GM19372 (cell line): ENCODE measurements at regions not wholly inside any gene's neighbourhood (a gene's known extent, or its start where the extent isn't known, plus 50 kb on each side); places are given as distances from the start of the nearest gene placed in this dataset.
A peak's percentile ranks its signal among the peaks of the same experiment; 100 is the strongest.

Source experiments
- ATAC-seq: cut with Tn5 transposase; IDR thresholded peaks from one replicate; pipeline ENCODE4 v1.9.1; 2021; ENCODE audit warnings: mild to moderate bottlenecking, low read depth, moderate library complexity; ENCODE audit not compliant: unreplicated experiment

DNA sequence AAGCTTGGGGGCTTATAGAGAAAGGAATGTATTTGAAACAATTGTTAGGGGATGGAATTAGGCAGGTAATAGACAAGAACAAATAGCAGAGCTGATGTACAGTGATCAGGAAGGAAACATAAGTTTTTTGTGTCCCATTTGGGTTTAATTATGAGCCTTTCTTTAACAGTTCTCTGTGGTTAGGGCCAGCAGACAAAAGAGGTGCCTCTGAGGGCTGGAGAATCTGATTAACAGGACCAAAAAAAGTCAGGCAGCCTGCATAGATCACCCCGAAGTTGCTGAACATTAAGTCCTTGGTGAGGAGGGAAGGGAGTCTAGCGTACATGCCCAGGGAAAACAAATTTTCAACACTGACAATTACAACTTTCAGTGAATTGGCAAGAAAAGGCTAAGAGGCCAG is 88.6 kb upstream of the SPRED1 start:
- ATAC-seq, result no peak

- ATAC-seq, result no peak
Measured at GRCh38 chr15:38164507-38164906, 88.1 kb upstream of the SPRED1 start.

DNA sequence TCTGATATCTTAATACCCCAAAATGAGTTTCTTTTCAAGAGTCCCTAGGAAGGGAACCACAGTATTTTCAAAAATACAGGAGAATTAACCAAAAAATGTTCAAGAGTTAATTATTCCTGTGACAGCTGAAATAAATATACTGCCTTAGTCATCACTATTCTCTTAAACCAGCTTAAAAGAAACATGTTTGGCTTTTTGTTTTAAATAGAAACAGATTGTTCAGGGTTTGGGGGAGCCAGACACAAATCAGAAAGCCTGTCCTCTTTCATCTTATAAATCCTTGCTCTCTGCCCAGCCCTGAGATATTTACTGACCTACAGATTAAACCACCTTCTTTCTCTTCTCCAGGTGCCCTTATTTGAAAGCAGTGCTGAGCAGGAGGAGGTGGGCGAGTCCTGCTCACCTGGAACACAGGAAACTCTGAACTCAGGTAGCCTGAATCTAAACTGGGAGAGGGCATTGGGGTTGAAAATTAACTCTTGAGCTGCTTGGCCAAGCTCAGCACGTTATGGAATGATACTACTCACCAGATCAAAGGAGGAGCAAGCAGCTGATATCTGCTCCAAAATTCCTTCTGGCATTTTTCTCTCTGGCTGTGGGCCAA is 84.1 kb upstream of the SPRED1 start:
- ATAC-seq, result no peak

DNA sequence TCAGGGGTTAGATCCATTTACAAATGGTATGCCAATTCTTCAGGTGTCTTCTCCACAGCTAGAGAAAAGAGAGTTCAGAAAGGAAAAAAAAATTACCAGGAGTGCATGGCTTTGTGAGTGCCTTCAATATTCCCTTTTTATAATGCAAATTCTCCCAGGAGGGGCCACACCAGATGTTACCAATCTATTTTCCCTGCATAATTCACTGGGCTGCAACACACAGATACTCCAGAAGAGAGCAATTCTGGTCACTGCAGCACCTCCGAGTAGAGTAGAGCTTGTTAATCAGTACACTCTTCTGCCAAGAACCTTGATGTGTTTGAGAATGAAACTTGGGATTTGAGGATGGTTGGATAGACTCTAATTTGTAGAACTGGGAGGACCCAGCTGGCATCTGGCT is 80.7 kb upstream of the SPRED1 start:
- ATAC-seq, result no peak

GRCh38 chr15:38174691-38175090 is 77.9 kb upstream of the SPRED1 start:
- ATAC-seq, result no peak

DNA sequence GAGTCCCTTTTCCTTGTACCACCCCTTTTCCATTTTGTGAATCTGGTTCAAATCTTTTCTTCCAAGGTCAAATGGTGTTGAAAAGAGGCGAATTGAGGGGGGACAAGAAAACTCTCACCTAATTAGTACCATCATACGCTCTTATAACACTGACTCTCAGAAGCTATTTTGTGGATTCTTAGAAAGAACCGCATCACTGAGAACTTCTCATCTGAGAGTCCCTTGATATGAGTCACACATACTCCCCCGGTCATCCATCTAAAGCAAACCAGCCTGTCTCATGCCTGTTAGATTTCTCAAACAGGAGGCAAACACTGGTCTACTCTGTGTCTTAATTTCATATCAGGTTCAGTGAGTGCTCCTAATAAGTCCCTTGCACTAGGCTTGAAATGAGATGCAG is 76.5 kb upstream of the SPRED1 start:
- ATAC-seq, result peak; percentile 82

DNA sequence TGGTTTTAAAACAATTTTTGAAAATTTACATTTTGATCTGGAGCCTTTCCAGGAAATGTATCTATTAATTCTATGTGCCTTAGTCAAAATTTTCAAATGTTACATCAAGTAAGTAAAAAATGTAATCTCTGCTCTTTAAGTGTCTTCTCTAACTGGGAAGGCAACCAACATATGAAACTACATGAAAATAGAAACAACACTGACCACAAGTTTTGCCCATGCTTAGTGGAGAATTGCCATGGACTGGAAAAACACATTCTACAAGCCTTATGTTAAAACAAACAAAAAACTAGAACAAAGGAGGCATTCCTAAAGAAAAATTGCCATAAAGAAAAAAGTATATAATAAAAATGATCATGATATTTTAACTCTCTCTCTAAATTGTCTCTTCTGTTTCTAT is 75.9 kb upstream of the SPRED1 start:
- no peak for ATAC-seq

- no peak for ATAC-seq
Measured at GRCh38 chr15:38182900-38183299, 69.7 kb upstream of the SPRED1 start.

DNA sequence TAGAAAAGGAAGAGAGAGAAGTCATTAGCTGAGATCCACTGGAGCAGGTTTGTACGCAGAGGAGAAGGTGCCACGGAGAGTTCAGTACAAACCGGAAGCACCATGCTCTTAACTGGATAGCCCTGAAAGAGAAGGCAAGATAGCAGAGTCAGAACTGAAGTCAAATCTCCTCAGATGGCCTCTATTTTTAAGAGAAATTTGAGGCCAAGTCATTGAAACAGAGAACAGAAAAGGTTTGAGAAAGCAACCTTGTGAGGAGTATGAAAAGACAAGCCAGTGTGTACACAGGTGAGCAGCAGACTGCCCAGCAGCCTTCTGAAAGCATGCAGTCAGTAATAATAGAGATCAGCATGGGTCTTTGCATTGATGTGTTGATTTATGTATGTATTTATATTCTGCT is 66.1 kb upstream of the SPRED1 start:
- ATAC-seq, result no peak

GRCh38 chr15:38187630-38188313 is 64.9 kb upstream of the SPRED1 start:
- no peak for ATAC-seq

DNA sequence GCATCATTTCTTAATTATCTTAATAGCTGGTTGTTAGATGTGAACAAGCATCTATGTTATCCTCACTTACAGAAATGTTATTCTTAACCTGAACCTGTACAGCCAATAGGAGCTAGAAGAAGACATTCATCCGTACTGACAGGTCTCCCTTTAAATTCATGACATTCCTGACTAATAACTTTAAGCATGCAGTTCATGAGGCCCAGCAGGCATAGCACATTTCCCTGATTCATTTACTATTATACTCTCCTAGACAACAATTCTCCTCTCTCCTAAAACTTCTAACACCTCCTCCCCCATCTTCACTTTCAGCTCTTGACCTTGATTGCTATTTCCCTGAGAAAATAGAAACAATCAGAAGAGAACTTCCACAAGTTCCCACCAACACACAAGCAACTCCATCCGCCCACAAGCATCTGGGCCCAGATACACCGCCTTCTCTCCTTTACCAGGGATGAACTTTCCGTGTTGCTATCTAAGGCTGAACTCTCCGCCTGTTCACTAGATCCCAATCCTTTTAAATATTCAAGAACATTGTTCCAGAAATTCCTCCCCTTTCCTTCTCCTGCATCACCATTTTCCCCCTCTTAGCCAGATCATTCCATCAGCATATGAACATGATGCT is 62.9 kb upstream of the SPRED1 start:
- no peak for ATAC-seq

DNA sequence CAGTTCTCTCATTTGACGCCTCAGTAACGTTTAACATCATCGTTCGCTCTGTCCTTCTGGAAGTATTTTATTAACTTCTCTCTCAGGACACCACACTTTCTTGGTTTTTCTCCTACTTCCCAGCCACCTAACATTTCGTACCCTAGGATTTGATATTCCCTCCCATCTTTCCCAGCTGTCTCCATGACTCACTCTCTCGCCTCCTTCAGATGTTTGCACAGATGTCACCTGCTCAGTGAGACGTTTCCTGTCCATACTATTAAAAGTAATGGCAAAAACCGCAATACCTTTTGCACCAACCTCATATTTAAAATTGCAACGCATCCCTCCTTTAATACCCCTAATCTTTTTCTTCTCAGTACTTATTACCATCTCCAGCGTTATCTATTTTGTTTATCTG is 62.1 kb upstream of the SPRED1 start:
- ATAC-seq, result no peak

DNA sequence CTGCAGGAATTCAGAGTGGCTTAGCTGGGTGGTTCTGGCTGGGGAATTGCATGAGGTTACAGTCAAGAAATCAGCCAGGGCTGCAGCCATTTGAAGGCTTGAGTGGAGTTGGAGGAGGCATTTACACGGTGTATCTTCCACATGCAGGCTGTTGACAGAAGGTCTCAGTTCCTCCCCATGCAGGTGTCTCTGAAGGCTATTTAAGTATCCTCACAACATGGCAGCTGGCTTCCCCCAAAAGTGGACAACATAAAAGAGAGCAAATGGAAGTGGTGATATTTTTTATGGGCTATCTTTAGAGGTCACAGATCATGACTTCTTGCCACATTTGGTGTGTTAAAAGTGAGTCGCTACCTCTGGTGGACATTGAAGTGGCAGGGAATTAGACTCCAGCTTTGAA is 60.1 kb upstream of the SPRED1 start:
- no peak for ATAC-seq

GRCh38 chr15:38193496-38193895 is 59.1 kb upstream of the SPRED1 start:
- no peak for ATAC-seq

- ATAC-seq, result no peak
Measured at GRCh38 chr15:38195191-38195901, 57.3 kb upstream of the SPRED1 start.

GRCh38 chr15:38196076-38196475 is 56.6 kb upstream of the SPRED1 start:
- ATAC-seq, result no peak

- ATAC-seq, result no peak
Measured at GRCh38 chr15:38197553-38197952, 55.1 kb upstream of the SPRED1 start.

- no peak for ATAC-seq
Measured at GRCh38 chr15:38201714-38202113, 50.9 kb upstream of the SPRED1 start.

- no peak for ATAC-seq
Measured at GRCh38 chr15:38202361-38202760, 50.3 kb upstream of the SPRED1 start.
